ENCODE measurements at regions not wholly inside any gene's neighbourhood (a gene's known extent, or its start where the extent isn't known, plus 50 kb on each side); places are given as distances from the start of the nearest gene placed in this dataset.

- no peak overlapping the region for H3K4me3 ChIP-seq (ENCODE audit: low read depth, low read length)
- TF ChIP-seq CTCF (IDR thresholded peaks at IDR 0.05; ENCODE audit: low read depth, low read length), result no peak
Measured at GRCh38 chr10:4262870-4263600, 478.0 kb upstream of the KLF6 start.

- TF ChIP-seq CTCF (IDR thresholded peaks at IDR 0.05; ENCODE audit: low read depth, low read length), result no peak
- H3K4me3 ChIP-seq (ENCODE audit: low read depth, low read length), result no peak overlapping the region
Measured at GRCh38 chr10:4262449-4262848, 477.4 kb upstream of the KLF6 start.

GRCh38 chr10:4260483-4261124, 475.6 kb upstream of the KLF6 start:
- TF ChIP-seq CTCF (IDR thresholded peaks at IDR 0.05; ENCODE audit: low read depth, low read length), result no peak

GRCh38 chr10:4257939-4258465, 473.0 kb upstream of the KLF6 start:
- TF ChIP-seq CTCF (IDR thresholded peaks at IDR 0.05; ENCODE audit: low read depth, low read length), result no peak
- H3K4me3 ChIP-seq (ENCODE audit: low read depth, low read length), result no peak overlapping the region

More at GRCh38 chr10:4260483-4261124, 475.6 kb upstream of the KLF6 start:
- no peak overlapping the region for H3K4me3 ChIP-seq (ENCODE audit: low read depth, low read length)

- TF ChIP-seq CTCF (IDR thresholded peaks at IDR 0.05; ENCODE audit: low read depth, low read length), result no peak
- no peak overlapping the region for H3K4me3 ChIP-seq (ENCODE audit: low read depth, low read length)
Measured at GRCh38 chr10:4256971-4257370, 472.0 kb upstream of the KLF6 start.

GRCh38 chr10:4255751-4256150, 470.7 kb upstream of the KLF6 start:
- no peak for TF ChIP-seq CTCF (IDR thresholded peaks at IDR 0.05; ENCODE audit: low read depth, low read length)
- no peak overlapping the region for H3K4me3 ChIP-seq (ENCODE audit: low read depth, low read length)
